Stimulated activated effector memory CD8-positive, alpha-beta T cell treated with anti-CD3 and anti-CD28 coated beads, Interleukin-12 subunit alpha, Interleukin-12 subunit beta, amount 100 ng/mL, for 72 hours (primary cell): ENCODE measurements at regions not wholly inside any gene's neighbourhood (a gene's known extent, or its start where the extent isn't known, plus 50 kb on each side); places are given as distances from the start of the nearest gene placed in this dataset.

Source experiments
- ATAC-seq: fragments of 150-1000 bp; cut with Tn5 transposase; 2 replicates; pipeline ENCODE4 v1.10.0; 2021
- DNase-seq, 2 donors: peaks; one replicate each; pipeline ENCODE4 v3.0.0; 2021 to 2022; ENCODE audit warnings: low spot score in 2 of 2
- H3K27ac Mint-ChIP-seq: one replicate; pipeline ENCODE4 v1.8.0; 2022; ENCODE audit warnings: mild to moderate bottlenecking, mixed read lengths
- H3K36me3 Mint-ChIP-seq: one replicate; pipeline ENCODE4 v1.8.0; 2022; ENCODE audit warnings: mild to moderate bottlenecking, mixed read lengths
- H3K4me1 Mint-ChIP-seq: one replicate; pipeline ENCODE4 v1.8.0; 2022; ENCODE audit warnings: mixed read lengths
- H3K4me3 Mint-ChIP-seq: one replicate; pipeline ENCODE4 v1.8.0; 2022; ENCODE audit warnings: mild to moderate bottlenecking, mixed read lengths
- H3K9me3 Mint-ChIP-seq: one replicate; pipeline ENCODE4 v1.8.0; 2022; ENCODE audit warnings: mixed read lengths

- H3K36me3 Mint-ChIP-seq: no peaks in the 10 kb centered on the region
- DNase-seq (no peak), ATAC-seq (no peak)
- H3K4me3 Mint-ChIP-seq: no peak overlapping the region
- H3K4me1 Mint-ChIP-seq: no peaks in the 10 kb centered on the region
- H3K27ac Mint-ChIP-seq: no peak overlapping the region
- peaks cover 8% of the 10 kb centered on the region for H3K9me3 Mint-ChIP-seq
Measured at GRCh38 chr7:17448479-17449423, 150.3 kb downstream of the AHR start.

- Mint-ChIP-seq H3K27ac (no peak overlapping the region), H3K4me3 (no peak overlapping the region), H3K4me1 (no peaks in the 10 kb centered on the region), H3K9me3 (peaks cover 10% of the 10 kb centered on the region), H3K36me3 (no peaks in the 10 kb centered on the region)
- DNase-seq (no peak), ATAC-seq (no peak)
Measured at GRCh38 chr7:17456541-17456940, 158.1 kb downstream of the AHR start.

GRCh38 chr7:17460001-17460400, 161.5 kb downstream of the AHR start:
- Mint-ChIP-seq H3K4me3 (no peak overlapping the region), H3K36me3 (no peaks in the 10 kb centered on the region), H3K27ac (no peak overlapping the region), H3K4me1 (peaks cover 9% of the 10 kb centered on the region), H3K9me3 (peaks cover 10% of the 10 kb centered on the region)
- ATAC-seq: no peak
- DNase-seq: no peak

- Mint-ChIP-seq H3K36me3 (no peaks in the 10 kb centered on the region), H3K4me1 (peaks cover 9% of the 10 kb centered on the region), H3K4me3 (no peak overlapping the region), H3K27ac (no peak overlapping the region), H3K9me3 (peaks cover 10% of the 10 kb centered on the region)
- ATAC-seq (no peak), DNase-seq (no peak)
Measured at GRCh38 chr7:17460665-17461064, 162.2 kb downstream of the AHR start.

- Mint-ChIP-seq H3K4me3 (no peak overlapping the region), H3K9me3 (peaks cover 10% of the 10 kb centered on the region), H3K27ac (no peak overlapping the region), H3K36me3 (no peaks in the 10 kb centered on the region), H3K4me1 (peaks cover 9% of the 10 kb centered on the region)
- DNase-seq (no peak), ATAC-seq (no peak)
Measured at GRCh38 chr7:17462131-17462631, 163.7 kb downstream of the AHR start.

- ATAC-seq (no peak), DNase-seq (no peak)
- Mint-ChIP-seq H3K4me1 (peaks cover 9% of the 10 kb centered on the region), H3K36me3 (no peaks in the 10 kb centered on the region), H3K27ac (no peak overlapping the region), H3K4me3 (no peak overlapping the region), H3K9me3 (peaks cover 3% of the 10 kb centered on the region)
Measured at GRCh38 chr7:17463511-17464085, 165.1 kb downstream of the AHR start.

- DNase-seq: no peak
- H3K36me3 Mint-ChIP-seq: no peaks in the 10 kb centered on the region
- H3K4me1 Mint-ChIP-seq: peaks cover 9% of the 10 kb centered on the region
- H3K9me3 Mint-ChIP-seq: no peaks in the 10 kb centered on the region
- no peak overlapping the region for H3K4me3 Mint-ChIP-seq
- no peak overlapping the region for H3K27ac Mint-ChIP-seq
- ATAC-seq: no peak
Measured at GRCh38 chr7:17466216-17466615, 167.8 kb downstream of the AHR start.

- Mint-ChIP-seq H3K27ac (no peak overlapping the region), H3K4me3 (no peak overlapping the region), H3K4me1 (peaks cover 9% of the 10 kb centered on the region), H3K36me3 (no peaks in the 10 kb centered on the region), H3K9me3 (no peaks in the 10 kb centered on the region)
- no peak for ATAC-seq
- no peak for DNase-seq
Measured at GRCh38 chr7:17467386-17467945, 169.0 kb downstream of the AHR start.

- H3K27ac Mint-ChIP-seq: no peak overlapping the region
- DNase-seq (no peak), ATAC-seq (no peak)
- no peaks in the 10 kb centered on the region for H3K4me1 Mint-ChIP-seq
- H3K36me3 Mint-ChIP-seq: no peaks in the 10 kb centered on the region
- H3K9me3 Mint-ChIP-seq: no peaks in the 10 kb centered on the region
- H3K4me3 Mint-ChIP-seq: no peak overlapping the region
Measured at GRCh38 chr7:17471325-17471724, 172.9 kb downstream of the AHR start.

DNA sequence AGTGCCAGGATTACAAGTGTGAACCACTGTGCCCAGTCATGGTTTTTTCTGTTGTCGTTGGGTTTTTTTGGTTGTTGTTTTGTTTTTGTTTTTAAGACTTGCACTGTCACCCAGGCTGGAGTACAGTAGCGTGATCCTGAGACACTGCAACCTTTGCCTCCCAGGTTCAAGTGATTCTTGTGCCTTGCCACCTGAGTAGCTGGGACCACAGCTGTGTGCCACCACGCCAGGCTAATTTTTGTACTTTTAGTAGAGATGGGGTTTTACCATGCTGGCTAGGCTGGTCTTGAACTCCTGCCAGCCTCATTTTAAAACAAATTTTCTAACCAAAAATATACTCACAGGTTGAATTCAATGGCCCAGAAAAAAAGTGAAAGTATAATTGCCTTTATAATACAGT, 174.1 kb downstream of the AHR start:
- H3K4me3 Mint-ChIP-seq: no peak overlapping the region
- DNase-seq (no peak), ATAC-seq (no peak)
- no peaks in the 10 kb centered on the region for H3K9me3 Mint-ChIP-seq
- H3K36me3 Mint-ChIP-seq: no peaks in the 10 kb centered on the region
- no peaks in the 10 kb centered on the region for H3K4me1 Mint-ChIP-seq
- no peak overlapping the region for H3K27ac Mint-ChIP-seq

GRCh38 chr7:17472939-17473338, 174.5 kb downstream of the AHR start:
- Mint-ChIP-seq H3K9me3 (no peaks in the 10 kb centered on the region), H3K4me1 (no peaks in the 10 kb centered on the region), H3K27ac (no peak overlapping the region), H3K4me3 (no peak overlapping the region), H3K36me3 (no peaks in the 10 kb centered on the region)
- ATAC-seq: no peak
- DNase-seq: no peak

DNA sequence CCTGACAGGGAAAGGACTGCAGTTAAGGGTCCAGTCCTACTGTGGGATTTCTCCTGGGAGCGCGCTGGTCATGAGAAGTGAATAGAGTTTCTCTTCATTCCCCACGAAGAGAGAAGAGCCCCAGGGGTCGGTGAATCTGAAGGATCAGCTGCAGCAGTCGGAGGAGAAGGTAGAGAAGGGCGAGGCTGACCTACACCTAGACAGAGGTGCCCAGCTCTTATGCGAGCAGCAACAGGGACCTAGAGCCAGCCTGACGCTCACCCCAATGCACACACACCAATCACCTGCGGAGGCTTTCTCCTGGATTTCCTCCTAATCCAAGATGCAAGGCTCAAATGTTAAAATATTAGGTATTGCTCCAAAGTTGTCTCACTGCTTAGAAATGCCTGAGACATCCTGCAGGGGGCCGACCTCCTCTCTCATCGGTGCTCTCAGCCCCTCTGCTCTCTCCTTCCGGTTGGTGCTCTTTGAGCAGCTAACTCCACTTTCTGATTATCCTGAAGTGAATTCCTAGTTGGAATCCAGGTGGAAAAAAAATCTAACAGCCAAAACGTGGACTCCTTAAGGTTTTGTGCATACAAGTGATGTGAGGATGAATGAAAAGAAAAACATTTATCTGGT, 176.4 kb downstream of the AHR start:
- H3K4me1 Mint-ChIP-seq: no peaks in the 10 kb centered on the region
- H3K9me3 Mint-ChIP-seq: no peaks in the 10 kb centered on the region
- no peak overlapping the region for H3K4me3 Mint-ChIP-seq

DNA sequence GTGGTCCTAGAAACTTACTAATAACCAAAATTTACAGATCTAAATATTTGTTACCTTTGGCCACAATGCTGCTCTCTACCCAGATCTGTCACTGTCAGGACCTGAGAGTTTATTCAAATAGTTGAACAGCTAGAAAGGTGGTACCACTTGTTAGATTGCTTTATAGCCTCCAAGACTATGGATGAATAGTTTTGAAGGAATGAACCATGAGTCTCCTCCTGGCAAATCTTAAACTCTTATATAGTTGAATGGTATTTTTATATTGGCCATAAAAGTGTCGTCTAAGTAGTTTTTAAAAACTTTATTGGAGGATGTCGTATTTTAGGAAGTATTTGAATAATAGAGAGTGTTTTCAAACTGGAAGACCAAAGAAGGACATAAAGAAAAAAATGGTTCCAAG, 178.7 kb downstream of the AHR start:
- Mint-ChIP-seq H3K4me3 (no peak overlapping the region), H3K4me1 (no peaks in the 10 kb centered on the region), H3K27ac (no peak overlapping the region), H3K9me3 (no peaks in the 10 kb centered on the region), H3K36me3 (no peaks in the 10 kb centered on the region)
- ATAC-seq (no peak), DNase-seq (no peak)

More for the DNA sequence above, 176.4 kb downstream of the AHR start:
- no peak for ATAC-seq
- no peak overlapping the region for H3K27ac Mint-ChIP-seq
- H3K36me3 Mint-ChIP-seq: no peaks in the 10 kb centered on the region
- no peak for DNase-seq

DNA sequence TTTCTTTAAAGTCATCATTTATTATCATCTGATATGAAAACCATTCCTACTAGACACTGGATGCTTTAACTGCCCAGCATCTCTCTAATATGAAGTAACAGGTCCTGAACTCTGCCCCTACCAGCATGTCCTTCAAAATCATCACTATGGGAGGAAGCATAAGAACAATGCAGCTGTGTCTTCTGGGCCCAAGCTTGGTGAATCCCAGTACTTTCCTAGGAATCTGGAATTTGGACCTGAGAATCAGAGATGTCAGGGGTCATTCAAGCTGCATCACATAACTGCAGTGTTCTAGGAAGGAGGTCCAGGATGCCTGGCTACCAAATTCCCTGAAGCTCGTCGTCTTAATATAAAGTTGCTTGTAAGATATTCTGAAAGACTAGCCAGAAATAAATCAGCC, 182.7 kb downstream of the AHR start:
- H3K4me1 Mint-ChIP-seq: no peaks in the 10 kb centered on the region
- H3K4me3 Mint-ChIP-seq: no peak overlapping the region
- DNase-seq: no peak
- no peak for ATAC-seq
- no peaks in the 10 kb centered on the region for H3K36me3 Mint-ChIP-seq
- H3K27ac Mint-ChIP-seq: no peak overlapping the region
- no peaks in the 10 kb centered on the region for H3K9me3 Mint-ChIP-seq

DNA sequence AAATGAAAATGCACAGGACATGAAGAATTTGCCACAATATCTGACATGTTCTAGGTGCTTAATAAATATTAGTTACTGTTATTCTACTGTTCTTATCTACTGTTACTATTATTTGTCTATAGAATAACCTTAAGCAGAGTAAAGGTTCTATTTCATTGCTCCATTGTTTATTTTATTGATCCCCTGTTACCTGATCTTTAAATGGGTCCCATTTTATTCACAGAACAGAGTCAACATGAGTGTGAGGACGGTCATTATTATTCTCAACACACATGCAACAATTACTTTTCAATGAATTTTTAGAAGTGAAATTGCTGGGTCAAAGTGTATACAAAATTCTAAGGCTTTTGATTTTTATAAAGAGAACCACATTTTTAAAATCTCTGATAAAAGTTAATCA, 186.9 kb downstream of the AHR start:
- Mint-ChIP-seq H3K4me3 (no peak overlapping the region), H3K4me1 (no peaks in the 10 kb centered on the region), H3K36me3 (no peaks in the 10 kb centered on the region), H3K27ac (no peak overlapping the region), H3K9me3 (no peaks in the 10 kb centered on the region)
- ATAC-seq: no peak
- no peak for DNase-seq
